A549 (cell line): ENCODE measurements at regions not wholly inside any gene's neighbourhood (a gene's known extent, or its start where the extent isn't known, plus 50 kb on each side); places are given as distances from the start of the nearest gene placed in this dataset.

ENCODE experiments used
- BHLHE40 ChIP-seq: IDR thresholded peaks from 2 replicates; pipeline ENCODE4 v1.6.1; 2012; ENCODE audit warnings: low read depth, low read length, inconsistent platforms
- CTCF ChIP-seq: fragments of >200 bp; sonication (Bioruptor Twin); formaldehyde crosslinking; IDR thresholded peaks from 3 replicates; pipeline ENCODE4 v1.5.1; 2016
- ESRRA ChIP-seq: fragments of 150-350 bp; IDR thresholded peaks from 2 replicates; pipeline ENCODE4 v1.6.1; 2014; ENCODE audit warnings: mild to moderate bottlenecking, low read length, borderline replicate concordance
- HOXA7 ChIP-seq: fragments of 250-450 bp; sonication (Bioruptor Pico); IDR thresholded peaks from 2 replicates; pipeline ENCODE4 v1.5.0; 2020; ENCODE audit warnings: mild to moderate bottlenecking, moderate library complexity
- MYC ChIP-seq: IDR thresholded peaks from 2 replicates; pipeline ENCODE4 v1.6.1; 2012; ENCODE audit warnings: mild to moderate bottlenecking, inconsistent platforms, low read length, improper control_type of control experiment, borderline replicate concordance
- PHF8 ChIP-seq: fragments of 200-600 bp; sonication (generic); IDR thresholded peaks from 2 replicates; pipeline ENCODE4 v1.6.1; 2016; ENCODE audit warnings: low read depth, mild to moderate bottlenecking, antibody characterized with exemption, moderate library complexity, borderline replicate concordance
- POLR2A ChIP-seq: IDR thresholded peaks from 2 replicates; pipeline ENCODE4 v1.6.1; 2012; ENCODE audit warnings: mild to moderate bottlenecking, low read length
- RAD21 ChIP-seq, 2 experiments: fragments of >200 bp in 1 of 2; sonication (Bioruptor Twin) in 1 of 2; formaldehyde crosslinking in 1 of 2; IDR thresholded peaks in 1 of 2; conservative IDR thresholded peaks in 1 of 2; 2 replicates in 1 of 2; 3 replicates in 1 of 2; pipeline ENCODE4 v1.6.1; 2012 to 2018; ENCODE audit warnings: inconsistent platforms in 1 of 2
- RCOR1 ChIP-seq: fragments of 150-350 bp; IDR thresholded peaks from 2 replicates; pipeline ENCODE4 v1.6.1; 2014; ENCODE audit warnings: antibody characterized with exemption, low read length, low read depth
- REST ChIP-seq: fragments of 200-600 bp; sonication (generic); IDR thresholded peaks from 2 replicates; pipeline ENCODE4 v1.6.1; 2016; ENCODE audit warnings: antibody characterized with exemption, mild to moderate bottlenecking, moderate library complexity
- RNF2 ChIP-seq: fragments of 200-600 bp; sonication (generic); IDR thresholded peaks from 2 replicates; pipeline ENCODE4 v1.6.1; 2016; ENCODE audit warnings: low read depth, mild to moderate bottlenecking, antibody characterized with exemption, moderate library complexity, borderline replicate concordance
- ZNF302 ChIP-seq: fragments of 250-450 bp; sonication (Bioruptor Pico); IDR thresholded peaks from 2 replicates; pipeline ENCODE4 v1.9.0; 2021; ENCODE audit warnings: inconsistent platforms, mild to moderate bottlenecking, moderate library complexity
- TF ChIP-seq, protein P1 (sequence below): IDR thresholded peaks from 2 replicates; pipeline ENCODE4 v1.6.1; 2012
- TF ChIP-seq, protein P2 (sequence below): fragments of 450-650 bp; IDR thresholded peaks from 2 replicates; pipeline ENCODE4 v1.6.1; 2014; ENCODE audit warnings: antibody characterized with exemption

DNA sequence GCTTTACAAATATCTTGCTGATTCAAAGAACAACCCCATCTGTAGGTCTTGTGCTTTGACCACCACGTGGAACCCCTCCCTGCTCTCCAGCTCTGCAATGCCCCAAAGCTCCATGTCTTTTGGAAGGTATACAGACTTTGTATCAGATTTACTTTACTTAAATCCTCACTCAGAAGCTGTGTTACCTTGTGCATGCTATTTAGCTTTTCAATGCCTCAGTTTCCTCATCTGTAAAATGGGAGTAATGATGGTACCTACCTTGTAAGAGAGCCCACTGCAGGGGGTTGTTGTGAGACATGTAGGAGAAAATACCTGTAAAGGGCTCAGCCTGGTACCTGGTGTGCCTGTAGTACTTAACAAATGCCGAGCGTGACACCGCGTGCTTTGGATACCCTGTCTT is 200.2 kb upstream of the CHD6 start:
- TF ChIP-seq CTCF (no peak), RCOR1 (no peak), ZNF302 (CRISPR knock-in tag) (no peak), REST (no peak), RNF2 (no peak), POLR2A (no peak), RAD21 (conservative IDR thresholded peaks at IDR 0.05 in 1 of 2, IDR thresholded peaks at IDR 0.05 in 1 of 2) (no peak), PHF8 (no peak), ESRRA (no peak), BHLHE40 (no peak), MYC (no peak), HOXA7 (no peak)
- TF ChIP-seq, protein P1, sequence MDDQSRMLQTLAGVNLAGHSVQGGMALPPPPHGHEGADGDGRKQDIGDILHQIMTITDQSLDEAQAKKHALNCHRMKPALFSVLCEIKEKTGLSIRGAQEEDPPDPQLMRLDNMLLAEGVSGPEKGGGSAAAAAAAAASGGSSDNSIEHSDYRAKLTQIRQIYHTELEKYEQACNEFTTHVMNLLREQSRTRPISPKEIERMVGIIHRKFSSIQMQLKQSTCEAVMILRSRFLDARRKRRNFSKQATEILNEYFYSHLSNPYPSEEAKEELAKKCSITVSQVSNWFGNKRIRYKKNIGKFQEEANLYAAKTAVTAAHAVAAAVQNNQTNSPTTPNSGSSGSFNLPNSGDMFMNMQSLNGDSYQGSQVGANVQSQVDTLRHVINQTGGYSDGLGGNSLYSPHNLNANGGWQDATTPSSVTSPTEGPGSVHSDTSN: no peak
- TF ChIP-seq, protein P2, sequence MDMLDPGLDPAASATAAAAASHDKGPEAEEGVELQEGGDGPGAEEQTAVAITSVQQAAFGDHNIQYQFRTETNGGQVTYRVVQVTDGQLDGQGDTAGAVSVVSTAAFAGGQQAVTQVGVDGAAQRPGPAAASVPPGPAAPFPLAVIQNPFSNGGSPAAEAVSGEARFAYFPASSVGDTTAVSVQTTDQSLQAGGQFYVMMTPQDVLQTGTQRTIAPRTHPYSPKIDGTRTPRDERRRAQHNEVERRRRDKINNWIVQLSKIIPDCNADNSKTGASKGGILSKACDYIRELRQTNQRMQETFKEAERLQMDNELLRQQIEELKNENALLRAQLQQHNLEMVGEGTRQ: no peak
